ENCODE measurements at regions not wholly inside any gene's neighbourhood (a gene's known extent, or its start where the extent isn't known, plus 50 kb on each side); places are given as distances from the start of the nearest gene placed in this dataset.

DNA sequence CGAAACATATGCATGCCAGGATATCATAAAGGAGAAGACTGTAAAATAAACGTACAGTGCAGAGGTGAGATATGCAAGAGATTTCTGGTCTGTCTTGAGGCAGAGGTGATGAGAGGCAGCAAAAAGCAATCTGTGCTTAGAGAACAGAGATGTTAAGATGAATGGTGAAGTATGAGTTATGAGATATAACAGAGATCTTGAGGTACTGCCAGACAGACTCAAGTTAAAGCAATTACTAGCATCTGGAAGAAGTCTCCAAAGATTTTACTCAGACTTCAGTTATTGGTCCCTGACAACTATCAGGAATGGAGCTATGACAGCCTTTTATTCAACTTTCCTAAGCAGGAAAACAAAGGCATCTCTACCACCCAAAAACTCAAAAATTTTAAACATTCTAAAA lies 122.8 kb upstream of the DST start:
- peak; percentile 38 for DNase-seq (ENCODE audit: low read depth)
- Histone ChIP-seq H3K27me3 (replicated peaks; ENCODE audit: control insufficient read depth, insufficient read depth, low read length) (no peaks in the 10 kb centered on the region), H3K9me3 (ENCODE audit: control insufficient read depth, low read length) (no peaks in the 10 kb centered on the region), H3K4me1 (ENCODE audit: control insufficient read depth, insufficient read depth, low read length) (peaks cover 59% of the 10 kb centered on the region), H3K9ac (ENCODE audit: low read length) (no peak overlapping the region), H3K4me3 (ENCODE audit: low read length) (peak overlapping the region; percentile 5), H3K36me3 (ENCODE audit: control insufficient read depth, insufficient read depth, low read length, severe bottlenecking) (no peaks in the 10 kb centered on the region)

DNA sequence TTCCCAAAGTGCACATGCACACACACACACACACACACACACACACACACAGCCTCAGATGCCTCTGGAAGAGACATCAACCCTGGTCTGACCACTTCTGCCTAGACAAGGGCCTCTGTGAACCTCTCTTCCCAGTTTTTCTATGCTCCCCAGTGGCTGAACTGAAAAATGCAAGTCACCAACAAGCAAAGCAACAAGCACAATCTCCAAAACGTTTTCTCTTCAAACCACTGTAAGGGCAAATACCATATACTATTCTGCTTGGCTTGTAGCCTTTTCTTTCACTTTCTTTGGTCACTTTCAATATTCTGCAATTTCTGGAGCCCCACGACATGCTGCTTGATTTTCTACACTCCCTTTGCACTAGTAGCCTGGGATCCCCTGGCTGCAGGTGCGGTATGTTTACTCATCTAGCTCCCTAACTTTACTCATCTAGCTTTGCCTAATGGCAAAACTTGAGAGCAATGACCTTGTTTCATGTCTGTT lies 121.4 kb upstream of the DST start:
- Histone ChIP-seq H3K9me3 (ENCODE audit: control insufficient read depth, low read length) (no peaks in the 10 kb centered on the region), H3K4me3 (ENCODE audit: low read length) (no peak overlapping the region), H3K9ac (ENCODE audit: low read length) (no peak overlapping the region), H3K36me3 (ENCODE audit: control insufficient read depth, insufficient read depth, low read length, severe bottlenecking) (no peaks in the 10 kb centered on the region), H3K27me3 (replicated peaks; ENCODE audit: control insufficient read depth, insufficient read depth, low read length) (no peaks in the 10 kb centered on the region), H3K4me1 (ENCODE audit: control insufficient read depth, insufficient read depth, low read length) (peaks cover 46% of the 10 kb centered on the region)
- peak; percentile 65 for DNase-seq (ENCODE audit: low read depth)

DNA sequence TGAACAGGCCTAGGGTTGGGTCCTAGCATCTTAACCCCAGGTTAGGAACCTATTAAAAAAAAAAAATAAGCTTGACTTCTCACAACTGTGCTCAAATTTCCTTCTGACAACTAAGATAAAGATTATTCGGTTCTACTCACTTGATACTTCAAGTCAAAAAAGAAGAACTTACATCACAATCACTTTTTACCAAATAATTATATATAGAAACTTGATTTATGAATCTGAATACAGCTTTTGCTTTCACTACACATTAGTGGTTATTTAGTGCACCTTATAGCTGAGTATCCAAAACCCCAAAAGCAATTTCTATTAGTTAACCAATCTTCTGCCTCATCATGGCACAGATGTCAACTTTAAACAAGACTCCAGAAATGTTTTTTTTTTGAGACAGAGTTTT lies 119.0 kb upstream of the DST start:
- Histone ChIP-seq H3K36me3 (ENCODE audit: control insufficient read depth, insufficient read depth, low read length, severe bottlenecking) (no peaks in the 10 kb centered on the region), H3K4me1 (ENCODE audit: control insufficient read depth, insufficient read depth, low read length) (peaks cover 45% of the 10 kb centered on the region), H3K27me3 (replicated peaks; ENCODE audit: control insufficient read depth, insufficient read depth, low read length) (no peaks in the 10 kb centered on the region), H3K9ac (ENCODE audit: low read length) (no peak overlapping the region), H3K9me3 (ENCODE audit: control insufficient read depth, low read length) (no peaks in the 10 kb centered on the region), H3K4me3 (ENCODE audit: low read length) (no peak overlapping the region)
- no peak for DNase-seq (ENCODE audit: low read depth)

DNA sequence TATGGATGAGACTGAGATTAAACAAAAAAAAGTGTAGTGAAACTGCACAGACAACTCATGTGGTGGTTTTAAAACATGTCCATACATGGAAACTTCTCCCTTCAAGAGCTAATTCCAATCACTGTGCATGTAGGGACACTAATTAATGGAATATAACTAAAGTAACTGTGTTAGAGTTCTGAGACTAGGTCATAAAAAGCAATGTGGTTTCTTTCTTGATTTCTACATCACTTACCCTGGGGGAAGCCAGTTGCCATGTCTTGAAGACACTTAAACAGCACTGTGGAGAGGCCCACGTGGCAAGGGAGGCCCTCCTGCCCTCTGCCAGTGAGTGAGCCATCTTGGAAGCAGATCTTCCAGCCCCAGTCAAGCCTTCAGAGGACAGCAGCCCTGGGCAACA lies 118.2 kb upstream of the DST start:
- peaks cover 45% of the 10 kb centered on the region for H3K4me1 ChIP-seq (ENCODE audit: control insufficient read depth, insufficient read depth, low read length)
- no peak overlapping the region for H3K4me3 ChIP-seq (ENCODE audit: low read length)
- H3K36me3 ChIP-seq (ENCODE audit: control insufficient read depth, insufficient read depth, low read length, severe bottlenecking) = no peaks in the 10 kb centered on the region
- DNase-seq (ENCODE audit: low read depth) = no peak
- no peaks in the 10 kb centered on the region for H3K9me3 ChIP-seq (ENCODE audit: control insufficient read depth, low read length)
- no peak overlapping the region for H3K9ac ChIP-seq (ENCODE audit: low read length)
- H3K27me3 ChIP-seq (replicated peaks; ENCODE audit: control insufficient read depth, insufficient read depth, low read length) = no peaks in the 10 kb centered on the region

DNA sequence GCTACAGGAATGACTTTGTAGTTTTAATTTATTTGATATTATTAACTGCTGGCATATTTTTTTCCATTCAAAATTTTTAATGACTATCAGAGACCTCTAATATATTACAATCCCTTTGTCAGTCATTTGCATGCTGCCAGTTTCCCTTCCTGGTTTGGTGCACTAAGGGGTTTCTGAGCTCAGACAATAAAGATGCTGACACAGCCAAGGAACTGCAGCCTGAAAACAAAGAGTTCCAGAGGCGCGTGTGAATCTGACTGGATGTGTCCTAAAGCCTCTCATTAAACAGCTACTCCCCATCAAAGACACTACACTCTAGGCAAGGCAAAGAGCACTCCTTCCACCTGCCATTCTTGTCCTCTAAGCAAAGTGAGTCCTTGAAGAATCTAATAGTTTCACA lies 116.8 kb upstream of the DST start:
- Histone ChIP-seq H3K9me3 (ENCODE audit: control insufficient read depth, low read length) (no peaks in the 10 kb centered on the region), H3K27me3 (replicated peaks; ENCODE audit: control insufficient read depth, insufficient read depth, low read length) (no peaks in the 10 kb centered on the region), H3K9ac (ENCODE audit: low read length) (no peak overlapping the region), H3K4me1 (ENCODE audit: control insufficient read depth, insufficient read depth, low read length) (peaks cover 45% of the 10 kb centered on the region), H3K36me3 (ENCODE audit: control insufficient read depth, insufficient read depth, low read length, severe bottlenecking) (no peaks in the 10 kb centered on the region), H3K4me3 (ENCODE audit: low read length) (no peak overlapping the region)
- DNase-seq (ENCODE audit: low read depth) = no peak

DNA sequence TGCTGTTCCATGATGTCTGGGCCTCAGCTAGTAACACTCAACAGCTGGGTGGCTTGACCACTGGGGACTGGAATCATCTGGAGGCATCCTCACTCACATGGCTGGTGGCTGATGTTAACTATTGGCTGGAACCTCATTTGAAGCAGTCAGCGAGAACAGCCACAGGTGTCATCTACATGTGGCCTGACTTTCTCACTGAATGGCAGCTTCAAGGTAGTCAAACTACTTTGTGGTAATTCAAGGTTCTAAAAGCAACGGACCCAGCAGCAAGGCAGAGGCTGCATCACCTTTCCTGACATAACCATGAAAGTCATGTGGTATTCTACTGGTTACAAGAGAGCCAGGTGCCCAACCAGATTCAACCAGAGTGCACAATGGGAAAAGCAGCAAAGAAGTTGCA lies 115.9 kb upstream of the DST start:
- no peaks in the 10 kb centered on the region for H3K36me3 ChIP-seq (ENCODE audit: control insufficient read depth, insufficient read depth, low read length, severe bottlenecking)
- no peak overlapping the region for H3K4me3 ChIP-seq (ENCODE audit: low read length)
- no peaks in the 10 kb centered on the region for H3K9me3 ChIP-seq (ENCODE audit: control insufficient read depth, low read length)
- H3K9ac ChIP-seq (ENCODE audit: low read length) = no peak overlapping the region
- DNase-seq (ENCODE audit: low read depth) = no peak
- peaks cover 41% of the 10 kb centered on the region for H3K4me1 ChIP-seq (ENCODE audit: control insufficient read depth, insufficient read depth, low read length)
- no peaks in the 10 kb centered on the region for H3K27me3 ChIP-seq (replicated peaks; ENCODE audit: control insufficient read depth, insufficient read depth, low read length)

DNA sequence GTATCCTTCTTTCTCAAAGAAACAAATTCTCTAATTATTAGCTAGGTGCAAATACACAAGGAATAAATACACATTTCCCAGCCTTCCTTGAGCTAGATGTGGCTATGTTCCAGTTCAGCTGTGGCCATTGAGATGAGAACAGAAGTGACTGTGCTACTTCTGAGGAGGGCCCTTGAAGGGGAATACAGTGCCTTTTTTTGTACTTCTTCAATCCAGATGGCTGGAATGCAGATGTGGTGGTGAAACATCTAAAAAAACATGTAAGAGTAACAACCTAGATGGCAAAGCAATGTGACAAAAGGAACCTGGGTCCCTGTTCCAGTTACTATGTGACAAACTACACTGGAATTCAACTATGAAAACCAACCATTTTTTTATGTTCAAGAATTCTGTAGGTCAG lies 115.4 kb upstream of the DST start:
- H3K9ac ChIP-seq (ENCODE audit: low read length) = no peak overlapping the region
- no peaks in the 10 kb centered on the region for H3K36me3 ChIP-seq (ENCODE audit: control insufficient read depth, insufficient read depth, low read length, severe bottlenecking)
- H3K4me3 ChIP-seq (ENCODE audit: low read length) = no peak overlapping the region
- H3K27me3 ChIP-seq (replicated peaks; ENCODE audit: control insufficient read depth, insufficient read depth, low read length) = no peaks in the 10 kb centered on the region
- H3K4me1 ChIP-seq (ENCODE audit: control insufficient read depth, insufficient read depth, low read length) = peaks cover 44% of the 10 kb centered on the region
- peak; percentile 30 for DNase-seq (ENCODE audit: low read depth)
- no peaks in the 10 kb centered on the region for H3K9me3 ChIP-seq (ENCODE audit: control insufficient read depth, low read length)

DNA sequence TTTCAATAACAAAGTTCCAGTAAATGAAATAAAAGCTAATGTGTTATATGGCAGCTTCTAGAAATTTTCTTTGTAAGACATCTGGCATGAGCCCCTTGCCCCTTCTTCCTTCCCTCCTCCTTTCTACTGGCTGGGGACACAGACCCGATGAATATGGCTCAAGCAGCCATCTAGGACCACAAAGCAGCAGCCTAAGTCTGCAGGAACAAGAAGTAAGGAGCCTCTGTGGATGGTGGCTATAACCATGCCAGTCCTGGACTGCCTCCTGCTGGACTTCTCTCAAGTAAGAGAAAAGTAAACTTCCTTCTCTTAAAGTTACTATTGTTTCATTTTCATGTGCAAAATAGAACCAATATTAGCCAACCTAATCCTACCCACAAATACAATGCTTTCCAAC lies 114.9 kb upstream of the DST start:
- Histone ChIP-seq H3K36me3 (ENCODE audit: control insufficient read depth, insufficient read depth, low read length, severe bottlenecking) (no peaks in the 10 kb centered on the region), H3K4me1 (ENCODE audit: control insufficient read depth, insufficient read depth, low read length) (peaks cover 46% of the 10 kb centered on the region), H3K9ac (ENCODE audit: low read length) (no peak overlapping the region), H3K9me3 (ENCODE audit: control insufficient read depth, low read length) (no peaks in the 10 kb centered on the region), H3K4me3 (ENCODE audit: low read length) (no peak overlapping the region), H3K27me3 (replicated peaks; ENCODE audit: control insufficient read depth, insufficient read depth, low read length) (no peaks in the 10 kb centered on the region)
- DNase-seq (ENCODE audit: low read depth) = no peak

DNA sequence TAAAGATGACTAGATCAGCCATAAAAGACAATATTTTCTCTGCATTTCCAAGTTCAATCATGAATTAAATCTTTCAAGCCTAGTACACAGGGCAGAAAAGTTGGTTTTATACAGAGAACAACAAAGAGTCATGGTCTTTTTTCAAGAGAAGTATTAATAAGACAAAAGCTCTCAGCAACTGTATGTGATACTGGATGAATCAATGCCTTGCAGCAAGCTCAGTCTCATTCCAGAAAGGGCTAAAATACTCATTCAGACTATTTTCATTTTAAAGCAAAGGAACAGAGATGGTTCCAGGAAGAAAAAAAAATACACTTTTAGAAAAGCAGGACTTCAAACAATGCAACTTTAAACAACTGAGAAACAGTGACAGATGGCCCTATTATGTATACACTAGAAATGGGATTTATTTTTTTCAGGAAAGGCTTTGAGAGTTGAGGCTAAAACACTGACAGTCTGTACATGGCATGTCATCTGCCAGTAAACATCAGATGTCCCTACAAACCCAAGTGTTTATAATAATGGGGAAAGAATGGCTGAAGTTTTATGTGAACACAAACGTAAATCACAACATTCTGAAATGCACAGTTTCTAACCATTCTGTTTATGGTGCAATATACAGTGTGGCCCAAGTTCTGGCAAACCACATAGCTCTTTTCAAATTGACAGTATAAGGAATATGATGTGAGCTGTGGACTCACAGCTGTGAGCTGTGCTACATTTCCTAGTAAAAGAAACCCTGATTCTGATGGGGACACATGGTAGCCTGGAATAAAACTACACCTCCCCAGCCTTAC lies 114.3 kb upstream of the DST start:
- no peak overlapping the region for H3K4me3 ChIP-seq (ENCODE audit: low read length)
- H3K4me1 ChIP-seq (ENCODE audit: control insufficient read depth, insufficient read depth, low read length) = peaks cover 46% of the 10 kb centered on the region
- H3K36me3 ChIP-seq (ENCODE audit: control insufficient read depth, insufficient read depth, low read length, severe bottlenecking) = no peaks in the 10 kb centered on the region
- no peaks in the 10 kb centered on the region for H3K27me3 ChIP-seq (replicated peaks; ENCODE audit: control insufficient read depth, insufficient read depth, low read length)
- no peaks in the 10 kb centered on the region for H3K9me3 ChIP-seq (ENCODE audit: control insufficient read depth, low read length)
- peak overlapping the region; percentile 28 for H3K9ac ChIP-seq (ENCODE audit: low read length)
- DNase-seq (ENCODE audit: low read depth) = peak; percentile 44

DNA sequence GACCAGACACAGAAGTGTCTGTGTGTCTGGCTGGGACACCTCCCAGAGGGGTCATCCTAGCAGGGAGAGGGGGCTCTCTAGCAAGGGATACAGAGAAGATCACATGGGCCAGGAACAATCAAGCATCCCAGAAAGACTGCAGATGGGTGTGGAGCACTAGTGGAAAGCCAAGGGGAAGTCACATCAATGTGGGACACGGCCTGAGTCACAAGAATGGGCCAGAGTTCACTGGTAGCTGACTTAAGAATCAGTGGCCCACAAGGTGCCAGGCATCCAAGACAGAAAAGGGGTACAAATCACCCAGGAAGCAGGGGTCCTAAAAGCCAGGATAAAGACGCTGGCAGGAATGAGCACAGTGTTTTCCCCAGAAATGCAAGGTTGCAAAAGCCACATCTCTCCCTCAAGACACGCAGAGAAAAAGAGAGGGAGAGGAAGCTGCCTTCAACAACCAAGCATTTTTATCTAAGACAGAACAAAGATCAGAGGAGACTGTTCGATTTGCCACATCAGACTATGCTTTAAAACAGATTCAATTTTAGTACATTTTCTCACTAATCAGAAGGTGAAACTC lies 113.6 kb upstream of the DST start:
- no peaks in the 10 kb centered on the region for H3K36me3 ChIP-seq (ENCODE audit: control insufficient read depth, insufficient read depth, low read length, severe bottlenecking)
- DNase-seq (ENCODE audit: low read depth) = no peak
- H3K4me3 ChIP-seq (ENCODE audit: low read length) = no peak overlapping the region
- peaks cover 53% of the 10 kb centered on the region for H3K4me1 ChIP-seq (ENCODE audit: control insufficient read depth, insufficient read depth, low read length)
- H3K27me3 ChIP-seq (replicated peaks; ENCODE audit: control insufficient read depth, insufficient read depth, low read length) = no peaks in the 10 kb centered on the region
- no peaks in the 10 kb centered on the region for H3K9me3 ChIP-seq (ENCODE audit: control insufficient read depth, low read length)
- H3K9ac ChIP-seq (ENCODE audit: low read length) = peak overlapping the region; percentile 28

DNA sequence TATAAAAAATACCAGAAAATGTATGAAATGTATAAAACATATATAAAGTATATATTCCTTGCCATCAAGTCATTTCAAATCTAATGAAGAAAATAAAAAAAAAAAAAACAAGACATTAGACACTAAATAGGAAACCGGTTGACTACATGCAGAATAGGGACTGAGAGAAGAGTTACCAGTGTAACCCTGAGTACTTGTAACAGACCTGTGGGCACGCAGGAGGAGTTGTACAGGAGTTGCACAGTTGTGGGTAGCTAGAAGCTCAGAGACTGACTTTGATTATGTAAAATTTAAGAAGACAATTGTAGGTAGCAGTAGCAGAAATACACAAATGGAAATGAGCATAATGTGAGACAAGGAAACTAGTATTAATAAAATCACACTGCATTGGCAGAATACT lies 112.4 kb upstream of the DST start:
- no peaks in the 10 kb centered on the region for H3K27me3 ChIP-seq (replicated peaks; ENCODE audit: control insufficient read depth, insufficient read depth, low read length)
- H3K36me3 ChIP-seq (ENCODE audit: control insufficient read depth, insufficient read depth, low read length, severe bottlenecking) = no peaks in the 10 kb centered on the region
- DNase-seq (ENCODE audit: low read depth) = no peak
- peaks cover 60% of the 10 kb centered on the region for H3K4me1 ChIP-seq (ENCODE audit: control insufficient read depth, insufficient read depth, low read length)
- H3K4me3 ChIP-seq (ENCODE audit: low read length) = no peak overlapping the region
- no peaks in the 10 kb centered on the region for H3K9me3 ChIP-seq (ENCODE audit: control insufficient read depth, low read length)
- no peak overlapping the region for H3K9ac ChIP-seq (ENCODE audit: low read length)

Measured in adipocyte (in vitro differentiated cells).